GM23248 (cell line): ENCODE measurements at regions not wholly inside any gene's neighbourhood (a gene's known extent, or its start where the extent isn't known, plus 50 kb on each side); places are given as distances from the start of the nearest gene placed in this dataset.

Source experiments
- DNase-seq: peaks from one replicate; pipeline ENCODE4 v3.0.0-alpha.2; 2015
- H2AFZ ChIP-seq: fragments of 200-600 bp; sonication (generic); 2 replicates; pipeline ENCODE4 v1.6.1; 2016; ENCODE audit warnings: antibody characterized with exemption
- H3F3A ChIP-seq: fragments of 200-600 bp; sonication (generic); 2 replicates; pipeline ENCODE4 v1.6.1; 2016; ENCODE audit warnings: mild to moderate bottlenecking, antibody characterized with exemption, mixed run types; ENCODE audit not compliant: insufficient read depth
- H3K27ac ChIP-seq: fragments of 200-600 bp; sonication (generic); 2 replicates; pipeline ENCODE4 v1.5.1; 2016; ENCODE audit warnings: mild to moderate bottlenecking
- H3K27me3 ChIP-seq: fragments of 200-600 bp; sonication (generic); replicated peaks from 2 replicates; pipeline ENCODE4 v1.6.1; 2016; ENCODE audit warnings: mild to moderate bottlenecking; ENCODE audit not compliant: insufficient read depth
- H3K36me3 ChIP-seq: fragments of 200-600 bp; sonication (generic); 2 replicates; pipeline ENCODE4 v1.6.1; 2016; ENCODE audit warnings: low read depth, mild to moderate bottlenecking
- H3K4me1 ChIP-seq: fragments of 200-600 bp; sonication (generic); 2 replicates; pipeline ENCODE4 v1.6.1; 2016; ENCODE audit warnings: mild to moderate bottlenecking; ENCODE audit not compliant: insufficient read depth
- H3K4me2 ChIP-seq: fragments of 200-600 bp; sonication (generic); one replicate; pipeline ENCODE4 v1.6.1; 2016; ENCODE audit warnings: mild to moderate bottlenecking; ENCODE audit not compliant: unreplicated experiment
- H3K4me3 ChIP-seq: fragments of 200-600 bp; sonication (generic); 2 replicates; pipeline ENCODE4 v1.5.1; 2016; ENCODE audit warnings: mild to moderate bottlenecking
- H3K79me2 ChIP-seq: fragments of 200-600 bp; sonication (generic); 2 replicates; pipeline ENCODE4 v1.6.1; 2016; ENCODE audit warnings: mild to moderate bottlenecking; ENCODE audit not compliant: insufficient read depth
- H3K9ac ChIP-seq: fragments of 200-600 bp; sonication (generic); 2 replicates; pipeline ENCODE4 v1.6.1; 2016; ENCODE audit warnings: mild to moderate bottlenecking
- H3K9me2 ChIP-seq: fragments of 200-600 bp; sonication (generic); 2 replicates; pipeline ENCODE4 v1.6.1; 2016; ENCODE audit warnings: mixed run types, mild to moderate bottlenecking, moderate library complexity; ENCODE audit not compliant: insufficient read depth
- H3K9me3 ChIP-seq: fragments of 200-600 bp; sonication (generic); one replicate; pipeline ENCODE4 v1.6.1; 2017; ENCODE audit warnings: low read depth
- H4K20me1 ChIP-seq: fragments of 200-600 bp; sonication (generic); 2 replicates; pipeline ENCODE4 v1.6.0; 2016; ENCODE audit not compliant: insufficient read depth
- EZH2 ChIP-seq: fragments of 200-600 bp; sonication (generic); IDR thresholded peaks from 2 replicates; pipeline ENCODE4 v1.6.1; 2018; ENCODE audit warnings: antibody characterized with exemption, mild to moderate bottlenecking; ENCODE audit not compliant: insufficient read depth, poor library complexity, severe bottlenecking
- EZH2phosphoT487 ChIP-seq: fragments of 200-600 bp; sonication (generic); IDR thresholded peaks from 2 replicates; pipeline ENCODE4 v1.6.1; 2018; ENCODE audit warnings: antibody characterized with exemption, moderate library complexity, mild to moderate bottlenecking, low read depth; ENCODE audit not compliant: insufficient read depth
- WGBS, 2 experiments: methylation state at CpG; one replicate each; pipeline ENCODE4 v1.1.6; 2015 to 2017; ENCODE audit warnings: low lambda C conversion rate in 2 of 2, low coverage in 1 of 2; ENCODE audit errors: missing lambda C conversion rate in 2 of 2; 5-methylcytosine and 5-hydroxymethylcytosine counted together
- in situ Hi-C: fragments of 300-500 bp; cut with MboI; formaldehyde crosslinking; loops from 2 replicates; pipeline ENCODE4 v1.15.0; 2020

- H2AFZ ChIP-seq = no peak overlapping the region
- no peaks in the 10 kb centered on the region for H3F3A ChIP-seq
- no peak for TF ChIP-seq EZH2phosphoT487
- no peak for TF ChIP-seq EZH2
- H3K9ac ChIP-seq = no peak overlapping the region
- H3K4me1 ChIP-seq = no peaks in the 10 kb centered on the region
- H3K4me2 ChIP-seq = no peak overlapping the region
- no peaks in the 10 kb centered on the region for H3K9me3 ChIP-seq
- no peak overlapping the region for H3K27ac ChIP-seq
- H3K4me3 ChIP-seq = no peak overlapping the region
- H3K9me2 ChIP-seq = no peaks in the 10 kb centered on the region
- peaks cover 30% of the 10 kb centered on the region for H3K27me3 ChIP-seq
- H3K36me3 ChIP-seq = no peaks in the 10 kb centered on the region
- WGBS, 2 experiments = 38 to 42% methylated on average over 13 to 15 of the region's 15 CpGs
- DNase-seq = no peak
- in situ Hi-C loops = no loop called here
- H3K79me2 ChIP-seq = no peaks in the 10 kb centered on the region
- no peaks in the 10 kb centered on the region for H4K20me1 ChIP-seq
Observed at GRCh38 chr11:69941546-69942332, 122.5 kb upstream of the FGF3 start.

GRCh38 chr11:69942333-69942820 is 123.2 kb upstream of the FGF3 start:
- Histone ChIP-seq H2AFZ (no peak overlapping the region), H3K36me3 (no peaks in the 10 kb centered on the region), H3K79me2 (no peaks in the 10 kb centered on the region), H3K9me2 (no peaks in the 10 kb centered on the region), H3F3A (no peaks in the 10 kb centered on the region), H3K4me2 (no peak overlapping the region), H4K20me1 (no peaks in the 10 kb centered on the region), H3K27me3 (peaks cover 25% of the 10 kb centered on the region), H3K9ac (no peak overlapping the region), H3K27ac (no peak overlapping the region), H3K4me1 (no peaks in the 10 kb centered on the region), H3K4me3 (no peak overlapping the region), H3K9me3 (no peaks in the 10 kb centered on the region)
- 45 to 57% methylated on average over 8 to 9 of the region's 9 CpGs for WGBS, 2 experiments
- no peak for DNase-seq
- in situ Hi-C loops = no loop called here
- TF ChIP-seq EZH2 (no peak), EZH2phosphoT487 (no peak)

- TF ChIP-seq EZH2 = no peak
- no peak for TF ChIP-seq EZH2phosphoT487
- in situ Hi-C loops = no loop called here
- H3K4me2 ChIP-seq = no peak overlapping the region
- H3K9me3 ChIP-seq = no peaks in the 10 kb centered on the region
- no peak overlapping the region for H2AFZ ChIP-seq
- no peaks in the 10 kb centered on the region for H3F3A ChIP-seq
- H3K79me2 ChIP-seq = no peaks in the 10 kb centered on the region
- H4K20me1 ChIP-seq = no peaks in the 10 kb centered on the region
- DNase-seq = peak; percentile 25
- no peak overlapping the region for H3K4me3 ChIP-seq
- H3K36me3 ChIP-seq = no peaks in the 10 kb centered on the region
- H3K27ac ChIP-seq = no peak overlapping the region
- peaks cover 21% of the 10 kb centered on the region for H3K27me3 ChIP-seq
- H3K4me1 ChIP-seq = no peaks in the 10 kb centered on the region
- no peaks in the 10 kb centered on the region for H3K9me2 ChIP-seq
- 30 to 35% methylated on average over 6 of the region's 6 CpGs for WGBS, 2 experiments
- no peak overlapping the region for H3K9ac ChIP-seq
Observed at GRCh38 chr11:69943066-69943465, 123.8 kb upstream of the FGF3 start.

GRCh38 chr11:69943506-69943905 is 124.3 kb upstream of the FGF3 start:
- in situ Hi-C loops = no loop called here
- H3F3A ChIP-seq = no peaks in the 10 kb centered on the region
- H3K4me2 ChIP-seq = no peak overlapping the region
- 49 to 55% methylated on average over 10 to 11 of the region's 11 CpGs for WGBS, 2 experiments
- no peaks in the 10 kb centered on the region for H4K20me1 ChIP-seq
- no peaks in the 10 kb centered on the region for H3K9me3 ChIP-seq
- H2AFZ ChIP-seq = no peak overlapping the region
- no peak overlapping the region for H3K9ac ChIP-seq
- no peak overlapping the region for H3K4me3 ChIP-seq
- peaks cover 21% of the 10 kb centered on the region for H3K27me3 ChIP-seq
- no peak for DNase-seq
- TF ChIP-seq EZH2 (no peak), EZH2phosphoT487 (no peak)
- no peaks in the 10 kb centered on the region for H3K36me3 ChIP-seq
- no peaks in the 10 kb centered on the region for H3K79me2 ChIP-seq
- no peaks in the 10 kb centered on the region for H3K4me1 ChIP-seq
- no peaks in the 10 kb centered on the region for H3K9me2 ChIP-seq
- no peak overlapping the region for H3K27ac ChIP-seq
